Gastrocnemius medialis (tissue), 4 donors: ENCODE measurements at regions not wholly inside any gene's neighbourhood (a gene's known extent, or its start where the extent isn't known, plus 50 kb on each side); places are given as distances from the start of the nearest gene placed in this dataset.
"Not testable (repeated sequence)": the region's sequence is repeated elsewhere in the genome, so short reads cannot be mapped to it uniquely, and the experiment has no call there.

ENCODE experiments used
- ATAC-seq, 2 donors: fragments of 150-250 bp; one replicate each; pipeline ENCODE4 v1.9.1; 2016
- DNase-seq, 2 donors: peaks; one replicate each; pipeline ENCODE4 v3.0.0-alpha.2; 2019
- H3K27ac ChIP-seq, 4 donors: fragments of 200-600 bp; sonication (generic); 1 replicate in 1 of 4; 2 replicates in 3 of 4; pipeline ENCODE4 v1.5.1; 2016 to 2018; ENCODE audit warnings: mild to moderate bottlenecking in 2 of 4, moderate library complexity in 1 of 4
- H3K27me3 ChIP-seq, 3 donors: fragments of 200-600 bp; sonication (generic) in 2 of 3; 1 replicate in 1 of 3; 2 replicates in 2 of 3; pipeline versions ENCODE4 v1.5.1 to v1.6.0; 2016 to 2019; ENCODE audit warnings: mild to moderate bottlenecking in 1 of 3, moderate library complexity in 1 of 3
- H3K36me3 ChIP-seq, 2 donors: fragments of 200-600 bp; sonication (generic) in 1 of 2; one replicate each; pipeline ENCODE4 v1.5.1; 2017 to 2018
- H3K4me1 ChIP-seq, 2 donors: fragments of 200-600 bp; sonication (generic) in 1 of 2; one replicate each; pipeline ENCODE4 v1.5.1; 2016 to 2017; ENCODE audit warnings: mild to moderate bottlenecking in 2 of 2
- H3K4me3 ChIP-seq, 4 donors: fragments of 200-600 bp; sonication (generic) in 3 of 4; 1 replicate in 1 of 4; 2 replicates in 3 of 4; pipeline ENCODE4 v1.5.1; 2016 to 2019; ENCODE audit warnings: mild to moderate bottlenecking in 2 of 4
- H3K9me3 ChIP-seq, 3 donors: fragments of 200-600 bp; sonication (generic) in 2 of 3; 1 replicate in 1 of 3; 2 replicates in 2 of 3; pipeline ENCODE4 v1.5.1; 2016 to 2019
- CTCF ChIP-seq, 5 experiments: fragments of 450-650 bp in 3 of 5; fragments of 200-600 bp in 2 of 5; sonication (generic) in 2 of 5; IDR thresholded peaks in 4 of 5; conservative IDR thresholded peaks in 1 of 5; 1 replicate in 4 of 5; 2 replicates in 1 of 5; pipeline ENCODE4 v1.5.1; 2016 to 2019; ENCODE audit warnings: antibody characterized with exemption in 5 of 5, mild to moderate bottlenecking in 3 of 5, moderate library complexity in 3 of 5
- POLR2A ChIP-seq, 2 donors: fragments of 450-650 bp; IDR thresholded peaks; one replicate each; pipeline ENCODE4 v1.6.1; 2017; ENCODE audit warnings: antibody characterized with exemption in 2 of 2, mild to moderate bottlenecking in 2 of 2, moderate library complexity in 2 of 2
- in situ Hi-C, 4 donors: fragments of 200-750 bp; cut with MboI; loops; one replicate each; pipeline versions ENCODE4 v1.15.0 to v1.8.0; 2017; ENCODE audit warnings: low sequenced_read_pairs in 4 of 4
- intact Hi-C: fragments of 100-400 bp; cut with DNase I; formaldehyde crosslinking; loops from one replicate; pipeline ENCODE4 v1.15.1; 2023; ENCODE audit warnings: low total_unique reads

GRCh38 chr5:179405054-179405416 is 59.8 kb upstream of the ADAMTS2 start:
- no peak overlapping the region for H3K4me3 ChIP-seq
- DNase-seq: no peak
- TF ChIP-seq POLR2A (IDR thresholded peaks at IDR 0.05) (no peak), CTCF (IDR thresholded peaks at IDR 0.05 in 4 of 5, conservative IDR thresholded peaks at IDR 0.05 in 1 of 5) (no peak)
- intact Hi-C loops: no loop called here
- H3K27me3 ChIP-seq: no peaks in the 10 kb centered on the region
- no peaks in the 10 kb centered on the region for H3K36me3 ChIP-seq
- no peak overlapping the region for H3K27ac ChIP-seq
- in situ Hi-C loops: no loop called here
- H3K4me1 ChIP-seq: no peaks in the 10 kb centered on the region
- ATAC-seq: no peak
- peaks cover 0 to 6% (median 2%) of the 10 kb centered on the region in 3 donors for H3K9me3 ChIP-seq

GRCh38 chr5:179404321-179405053 is 59.2 kb upstream of the ADAMTS2 start:
- Histone ChIP-seq H3K36me3 (no peaks in the 10 kb centered on the region), H3K4me3 (no peak overlapping the region), H3K27me3 (no peaks in the 10 kb centered on the region), H3K27ac (no peak overlapping the region), H3K9me3 (peaks cover 0 to 11% (median 2%) of the 10 kb centered on the region in 3 donors), H3K4me1 (no peaks in the 10 kb centered on the region)
- DNase-seq (no peak), ATAC-seq (no peak)
- intact Hi-C loops (loop anchor here (5.0 kb wide), 1 partner anchor 237 kb away; no protein-coding TSS in a partner anchor), in situ Hi-C loops (no loop called here)
- no peak for TF ChIP-seq POLR2A (IDR thresholded peaks at IDR 0.05)
- no peak for TF ChIP-seq CTCF (IDR thresholded peaks at IDR 0.05 in 4 of 5, conservative IDR thresholded peaks at IDR 0.05 in 1 of 5)

GRCh38 chr5:179403426-179404147 is 58.3 kb upstream of the ADAMTS2 start:
- TF ChIP-seq POLR2A (IDR thresholded peaks at IDR 0.05): no peak
- no peak for TF ChIP-seq CTCF (IDR thresholded peaks at IDR 0.05 in 4 of 5, conservative IDR thresholded peaks at IDR 0.05 in 1 of 5)

GRCh38 chr5:179400435-179400834 is 55.2 kb upstream of the ADAMTS2 start:
- intact Hi-C loops: loop anchor here (5.0 kb wide), 1 partner anchor 233 kb away; no protein-coding TSS in a partner anchor
- H3K27ac ChIP-seq, DNase-seq, in situ Hi-C loops, H3K4me1 ChIP-seq, H3K4me3 ChIP-seq, H3K36me3 ChIP-seq, ATAC-seq, H3K27me3 ChIP-seq: not testable (repeated sequence)
- peaks cover 0 to 14% (median 2%) of the 10 kb centered on the region in 3 donors for H3K9me3 ChIP-seq

More at GRCh38 chr5:179403426-179404147, 58.3 kb upstream of the ADAMTS2 start:
- intact Hi-C loops: loop anchor here (5.0 kb wide), 1 partner anchor 236 kb away; no protein-coding TSS in a partner anchor
- in situ Hi-C loops: no loop called here
- no peak overlapping the region for H3K27ac ChIP-seq
- no peaks in the 10 kb centered on the region for H3K27me3 ChIP-seq
- H3K9me3 ChIP-seq: peaks cover 0 to 14% (median 2%) of the 10 kb centered on the region in 3 donors
- no peaks in the 10 kb centered on the region for H3K36me3 ChIP-seq
- H3K4me1 ChIP-seq: no peaks in the 10 kb centered on the region
- ATAC-seq (no peak), DNase-seq (no peak)
- no peak overlapping the region for H3K4me3 ChIP-seq

- in situ Hi-C loops (no loop called here), intact Hi-C loops (loop anchor here (5.0 kb wide), 1 partner anchor 233 kb away; no protein-coding TSS in a partner anchor)
- ATAC-seq: no peak
- H3K4me1 ChIP-seq: no peaks in the 10 kb centered on the region
- no peaks in the 10 kb centered on the region for H3K27me3 ChIP-seq
- peaks cover 0 to 14% (median 2%) of the 10 kb centered on the region in 3 donors for H3K9me3 ChIP-seq
- no peaks in the 10 kb centered on the region for H3K36me3 ChIP-seq
- H3K27ac ChIP-seq: no peak overlapping the region
- H3K4me3 ChIP-seq: no peak overlapping the region
- no peak for DNase-seq
- TF ChIP-seq CTCF (IDR thresholded peaks at IDR 0.05 in 4 of 5, conservative IDR thresholded peaks at IDR 0.05 in 1 of 5): no peak
- TF ChIP-seq POLR2A (IDR thresholded peaks at IDR 0.05): no peak
These were observed 54.8 kb upstream of the ADAMTS2 start for GRCh38 chr5:179400020-179400419.

GRCh38 chr5:179399327-179399726 is 54.1 kb upstream of the ADAMTS2 start:
- intact Hi-C loops, DNase-seq, ATAC-seq, H3K36me3 ChIP-seq, H3K4me3 ChIP-seq, in situ Hi-C loops, H3K4me1 ChIP-seq, H3K27ac ChIP-seq, H3K27me3 ChIP-seq: not testable (repeated sequence)
- H3K9me3 ChIP-seq: peaks cover 0 to 14% (median 2%) of the 10 kb centered on the region in 3 donors
